Nephron progenitor cell (in vitro differentiated cells): ENCODE measurements at regions not wholly inside any gene's neighbourhood (a gene's known extent, or its start where the extent isn't known, plus 50 kb on each side); places are given as distances from the start of the nearest gene placed in this dataset.

ENCODE experiments used
- DNase-seq: peaks from one replicate; pipeline ENCODE4 v3.0.0; 2021
- H3K27ac Mint-ChIP-seq: 2 replicates; pipeline ENCODE4 v1.8.0; 2021; ENCODE audit warnings: mild to moderate bottlenecking, moderate library complexity, mixed read lengths
- H3K27me3 Mint-ChIP-seq: 2 replicates; pipeline ENCODE4 v1.8.0; 2021; ENCODE audit warnings: mild to moderate bottlenecking, low read depth, mixed read lengths; ENCODE audit not compliant: poor library complexity
- H3K36me3 Mint-ChIP-seq: 2 replicates; pipeline ENCODE4 v1.8.0; 2021; ENCODE audit warnings: low read depth, mixed read lengths
- H3K4me1 Mint-ChIP-seq: 2 replicates; pipeline ENCODE4 v1.8.0; 2021; ENCODE audit warnings: mixed read lengths
- H3K4me3 Mint-ChIP-seq: 2 replicates; pipeline ENCODE4 v1.8.0; 2021; ENCODE audit warnings: mild to moderate bottlenecking, moderate library complexity, mixed read lengths
- H3K9me3 Mint-ChIP-seq: 2 replicates; pipeline ENCODE4 v1.8.0; 2021; ENCODE audit warnings: mild to moderate bottlenecking, moderate library complexity, mixed read lengths
- CTCF ChIP-seq: fragments of 200-600 bp; sonication (generic); IDR thresholded peaks from 2 replicates; pipeline ENCODE4 v1.5.0; 2021; ENCODE audit warnings: antibody characterized with exemption

DNA sequence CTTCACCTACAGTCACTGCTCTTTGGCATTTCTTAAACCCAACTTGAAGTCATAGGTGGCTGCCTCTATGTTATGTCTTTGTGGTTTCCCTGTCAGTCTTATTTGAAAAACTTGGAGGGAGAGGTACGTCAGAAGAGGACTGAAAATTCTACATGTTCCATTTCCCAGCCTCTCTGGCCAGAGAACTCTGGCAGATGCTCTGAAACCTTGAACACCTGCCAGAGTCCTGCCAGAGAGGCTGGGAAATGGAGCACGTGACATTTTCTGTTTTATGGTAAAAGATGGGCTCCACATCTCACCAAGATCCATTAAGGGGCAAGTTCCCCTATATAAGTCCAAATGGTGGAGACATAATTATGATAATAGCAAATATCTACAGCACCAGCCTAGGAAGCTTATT is 99.5 kb downstream of the MAFB start:
- no peak overlapping the region for H3K4me3 Mint-ChIP-seq
- H3K4me1 Mint-ChIP-seq = no peaks in the 10 kb centered on the region
- DNase-seq = no peak
- no peak for TF ChIP-seq CTCF
- peaks cover 54% of the 10 kb centered on the region for H3K27me3 Mint-ChIP-seq
- H3K9me3 Mint-ChIP-seq = peaks cover 4% of the 10 kb centered on the region
- no peaks in the 10 kb centered on the region for H3K36me3 Mint-ChIP-seq
- H3K27ac Mint-ChIP-seq = no peak overlapping the region

- no peak overlapping the region for H3K4me3 Mint-ChIP-seq
- H3K9me3 Mint-ChIP-seq = peaks cover 4% of the 10 kb centered on the region
- no peak for TF ChIP-seq CTCF
- H3K27me3 Mint-ChIP-seq = peaks cover 50% of the 10 kb centered on the region
- DNase-seq = no peak
- no peak overlapping the region for H3K27ac Mint-ChIP-seq
- no peaks in the 10 kb centered on the region for H3K36me3 Mint-ChIP-seq
- H3K4me1 Mint-ChIP-seq = no peaks in the 10 kb centered on the region
These were observed 100.1 kb downstream of the MAFB start for GRCh38 chr20:40588891-40589290.

GRCh38 chr20:40587038-40587437 is 102.0 kb downstream of the MAFB start:
- H3K27ac Mint-ChIP-seq = no peak overlapping the region
- peaks cover 36% of the 10 kb centered on the region for H3K27me3 Mint-ChIP-seq
- no peak for DNase-seq
- peaks cover 4% of the 10 kb centered on the region for H3K9me3 Mint-ChIP-seq
- no peaks in the 10 kb centered on the region for H3K4me1 Mint-ChIP-seq
- H3K36me3 Mint-ChIP-seq = no peaks in the 10 kb centered on the region
- TF ChIP-seq CTCF = no peak
- H3K4me3 Mint-ChIP-seq = no peak overlapping the region

GRCh38 chr20:40584130-40584809 is 104.8 kb downstream of the MAFB start:
- Mint-ChIP-seq H3K36me3 (no peaks in the 10 kb centered on the region), H3K4me3 (no peak overlapping the region), H3K4me1 (no peaks in the 10 kb centered on the region), H3K27me3 (peaks cover 16% of the 10 kb centered on the region), H3K27ac (no peak overlapping the region), H3K9me3 (peaks cover 4% of the 10 kb centered on the region)
- TF ChIP-seq CTCF = no peak
- DNase-seq = no peak

DNA sequence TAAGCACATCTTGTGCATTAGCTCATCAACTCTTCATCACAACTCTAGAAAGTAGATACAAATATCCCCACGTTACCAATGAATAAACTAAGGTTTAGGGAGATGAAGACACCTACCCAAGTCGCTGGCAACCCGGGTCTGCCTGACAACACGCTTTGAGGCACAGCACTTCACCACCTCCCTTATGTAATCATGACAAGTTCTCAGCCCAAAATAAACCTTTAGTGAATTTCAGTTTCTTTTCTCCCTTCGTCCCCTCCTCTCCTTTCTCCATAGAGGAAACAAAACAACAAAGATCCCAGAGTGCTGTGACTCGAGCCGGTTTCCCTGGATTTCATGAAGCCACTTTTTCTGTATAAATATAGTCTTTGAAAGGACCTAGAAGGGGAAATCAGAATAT is 105.4 kb downstream of the MAFB start:
- no peak overlapping the region for H3K4me3 Mint-ChIP-seq
- no peak for TF ChIP-seq CTCF

DNA sequence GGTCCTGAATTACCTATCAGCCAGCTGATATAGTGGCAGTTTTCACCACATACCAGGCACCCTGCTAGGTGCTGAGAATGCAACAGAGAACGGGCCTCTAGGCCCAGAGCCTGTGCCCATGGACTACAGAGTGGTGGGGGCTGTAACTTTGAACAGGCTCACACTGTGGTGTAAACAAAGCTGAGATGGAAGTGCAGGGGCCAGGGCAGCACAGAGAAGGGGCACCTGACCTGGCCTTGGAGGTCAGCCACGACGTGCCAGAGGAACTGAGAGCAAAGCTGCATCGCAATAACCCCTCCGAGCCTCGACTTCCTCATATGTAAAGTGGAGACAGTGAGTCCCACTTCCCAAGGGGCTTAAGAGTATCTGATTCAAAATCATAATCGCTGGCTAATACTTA is 105.8 kb downstream of the MAFB start:
- no peak for DNase-seq
- Mint-ChIP-seq H3K4me3 (no peak overlapping the region), H3K27ac (no peak overlapping the region), H3K9me3 (no peaks in the 10 kb centered on the region), H3K36me3 (no peaks in the 10 kb centered on the region), H3K4me1 (no peaks in the 10 kb centered on the region), H3K27me3 (peaks cover 8% of the 10 kb centered on the region)
- TF ChIP-seq CTCF = no peak

More for the DNA sequence above, 105.4 kb downstream of the MAFB start:
- no peaks in the 10 kb centered on the region for H3K36me3 Mint-ChIP-seq
- no peak overlapping the region for H3K27ac Mint-ChIP-seq
- peaks cover 1% of the 10 kb centered on the region for H3K9me3 Mint-ChIP-seq
- H3K4me1 Mint-ChIP-seq = no peaks in the 10 kb centered on the region
- peaks cover 10% of the 10 kb centered on the region for H3K27me3 Mint-ChIP-seq
- DNase-seq = no peak
